Activated CD4-positive, alpha-beta T cell treated with anti-CD3 and anti-CD28 coated beads, Interleukin-2, amount 50 U/mL, for 16 hours (primary cell): ENCODE measurements at regions not wholly inside any gene's neighbourhood (a gene's known extent, or its start where the extent isn't known, plus 50 kb on each side); places are given as distances from the start of the nearest gene placed in this dataset.

Experiments
- DNase-seq: peaks from one replicate; pipeline ENCODE4 v3.0.0-alpha.2; 2020

DNA sequence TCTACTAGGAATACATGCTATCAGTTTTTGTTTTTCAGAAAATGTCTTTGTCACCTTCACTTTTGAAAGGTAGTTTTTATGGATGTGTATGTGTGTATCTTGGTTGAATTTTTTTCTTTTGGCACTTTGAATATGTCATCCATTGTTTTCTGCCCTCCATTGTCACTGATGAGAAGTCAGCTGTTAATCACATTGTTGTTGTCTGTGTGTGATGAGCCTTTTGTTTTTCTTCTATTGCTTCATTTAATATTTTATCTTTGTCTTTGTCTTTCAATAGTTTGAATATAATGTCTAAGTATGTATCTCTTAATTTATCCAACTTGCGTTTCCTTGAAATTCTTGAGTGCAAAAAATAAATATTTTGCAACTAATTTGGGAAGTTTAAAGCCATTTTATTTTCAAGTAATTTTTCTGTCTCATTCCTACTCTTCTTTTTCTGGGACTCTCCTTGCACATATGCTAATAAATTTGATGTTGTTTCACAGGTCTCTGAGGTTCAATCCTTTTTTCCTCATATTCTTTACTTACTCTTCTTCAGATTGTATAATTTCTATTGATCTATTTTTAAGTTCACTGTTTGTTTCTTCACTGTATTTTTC, 546.9 kb upstream of the GHITM start:
- DNase-seq = no peak

DNA sequence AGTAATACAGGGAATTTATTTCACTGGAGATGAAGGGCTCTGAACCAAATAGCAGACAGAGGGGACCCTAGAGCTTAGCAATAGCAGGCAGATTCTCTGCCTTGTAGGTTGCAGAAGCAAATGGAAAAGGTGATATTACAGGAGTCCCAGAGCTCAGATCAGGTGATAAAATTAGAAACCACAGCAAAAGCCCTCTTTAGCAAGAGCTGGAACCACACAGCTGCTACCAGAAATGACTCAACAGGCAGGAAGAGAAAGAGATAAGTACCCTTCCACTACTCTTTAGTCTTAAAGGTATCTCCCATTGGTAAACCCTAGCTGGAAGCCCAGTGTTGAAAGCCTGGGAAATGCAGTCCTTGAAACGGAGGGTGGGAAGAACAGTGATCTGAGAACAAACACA, 535.6 kb upstream of the GHITM start:
- peak; percentile 64 for DNase-seq

DNA sequence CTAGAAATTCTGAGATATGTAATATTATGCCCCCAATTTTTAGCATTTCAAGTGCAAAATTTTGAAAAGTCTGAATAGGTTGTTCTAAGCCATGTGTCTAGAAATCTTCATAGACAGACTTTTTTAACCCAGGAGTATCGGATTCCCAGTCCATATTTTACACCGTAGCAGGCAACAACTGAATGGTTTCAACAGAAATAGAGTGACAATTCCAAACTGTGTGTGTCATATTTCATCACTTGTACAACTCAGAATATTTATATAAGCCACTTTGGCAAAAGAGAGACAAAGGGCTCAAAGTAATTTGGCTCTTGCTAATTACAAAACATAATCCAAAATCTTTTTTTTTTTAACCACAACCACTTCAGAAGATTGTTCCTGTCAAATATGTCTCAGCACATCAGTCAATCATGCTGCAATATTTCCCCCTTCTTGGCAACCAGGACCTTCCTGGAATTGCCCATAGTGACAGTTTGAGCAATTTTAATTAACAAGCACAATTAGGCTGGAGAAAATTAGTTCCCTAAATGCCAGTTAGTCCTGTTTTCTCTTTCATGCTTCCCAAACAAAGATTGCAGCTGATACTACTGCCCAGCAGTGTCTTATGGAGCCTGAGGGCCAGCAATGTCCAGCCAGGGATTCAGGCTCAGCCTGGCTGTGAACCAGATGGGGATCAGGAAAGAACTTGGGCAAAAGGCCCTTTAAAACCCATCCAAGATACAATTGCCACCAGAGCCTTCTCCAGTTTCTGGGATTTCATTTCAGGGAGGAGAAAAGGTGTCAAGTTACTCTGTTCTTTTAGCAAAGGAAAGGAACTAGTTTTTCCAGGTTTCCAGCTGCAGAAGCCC, 533.3 kb upstream of the GHITM start:
- no peak for DNase-seq

DNA sequence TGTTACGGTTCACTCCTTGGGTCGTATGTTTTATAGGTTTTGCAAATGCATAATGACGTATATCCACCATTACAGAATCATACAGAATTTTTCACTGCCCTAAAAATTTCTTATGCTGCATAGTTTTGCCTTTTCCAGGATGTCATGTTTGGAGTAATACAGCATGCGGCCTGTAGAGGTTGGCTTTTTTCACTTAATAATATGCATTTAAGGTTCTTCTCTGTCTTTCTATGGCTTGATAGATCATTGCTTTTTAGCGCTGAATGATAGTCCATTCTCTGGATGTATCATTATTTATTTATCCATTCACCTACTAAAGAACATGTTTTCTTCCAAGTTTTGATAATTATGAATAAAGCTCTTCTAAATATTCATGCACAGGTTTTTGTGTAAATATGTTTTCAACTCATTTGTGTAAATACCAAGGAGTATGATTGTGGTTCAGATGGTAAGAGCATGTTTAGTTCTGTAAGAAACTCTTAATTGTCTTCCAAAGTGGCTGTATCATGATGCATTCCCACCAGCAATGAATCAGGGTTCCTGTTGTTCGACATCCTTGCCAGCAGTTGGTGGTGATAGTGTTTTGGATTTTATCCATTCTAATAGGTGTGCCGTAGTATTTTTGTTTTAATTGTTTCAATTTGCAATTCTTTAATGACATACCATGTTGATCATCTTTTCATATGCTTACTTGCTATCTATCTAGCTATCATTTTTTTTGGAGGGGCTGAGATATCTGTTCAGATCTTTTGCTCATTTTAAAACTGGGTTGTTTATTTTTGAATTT, 531.2 kb upstream of the GHITM start:
- no peak for DNase-seq

DNA sequence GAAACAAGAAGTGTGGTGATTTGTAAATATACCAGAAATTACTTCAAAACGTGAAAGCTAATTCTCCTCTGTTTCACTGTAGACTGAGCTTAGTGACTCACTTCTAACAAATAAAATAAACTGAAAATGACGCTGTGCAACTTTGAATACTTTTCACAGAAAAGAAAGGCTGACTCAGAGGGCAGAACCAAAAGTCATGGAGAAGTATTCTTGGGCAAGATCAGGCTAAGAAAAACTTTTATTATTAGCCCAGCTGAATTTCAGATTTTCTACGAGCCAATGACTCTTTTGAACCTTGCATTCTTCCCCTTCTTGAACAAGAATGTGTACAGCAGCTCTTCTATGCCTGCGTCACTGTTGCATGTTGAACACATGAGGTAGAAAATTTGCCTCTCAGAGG, 527.3 kb upstream of the GHITM start:
- DNase-seq = no peak

DNA sequence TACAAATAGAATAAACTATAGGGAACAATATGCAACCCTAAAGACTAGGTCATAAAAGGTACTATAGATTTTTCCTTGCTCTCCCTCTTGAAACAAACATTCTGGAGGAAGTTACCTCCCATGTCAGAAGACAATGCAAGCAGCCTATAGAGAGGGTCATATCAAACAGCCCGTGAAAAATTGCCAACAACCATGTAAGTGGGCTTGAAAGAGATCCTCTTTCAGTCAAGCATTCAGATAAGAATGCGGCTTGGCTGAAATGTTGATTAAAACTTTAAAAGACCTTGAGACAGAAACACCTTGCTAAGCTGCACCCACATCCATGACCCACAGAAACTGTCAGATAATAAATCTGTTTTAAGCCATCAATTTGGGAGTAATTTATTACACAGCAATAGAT, 526.6 kb upstream of the GHITM start:
- no peak for DNase-seq

DNA sequence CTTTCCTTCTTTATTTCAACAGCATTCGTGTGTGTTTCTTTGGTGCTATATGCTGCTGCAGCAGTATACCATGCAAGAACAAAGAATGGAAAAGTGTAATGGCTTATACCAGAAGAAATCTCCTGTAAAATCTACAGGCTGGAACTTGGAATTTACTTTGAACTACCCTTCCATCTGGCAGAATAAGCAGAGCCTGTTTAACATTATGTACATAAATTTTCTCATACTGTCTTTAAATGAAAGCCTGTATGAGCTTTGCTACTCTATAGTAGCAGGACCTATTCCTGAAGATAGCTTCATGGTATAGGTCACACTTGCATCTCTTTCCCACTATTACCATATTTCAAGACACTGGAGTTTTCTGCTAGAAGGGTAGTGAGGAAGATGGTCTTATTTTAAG, 522.1 kb upstream of the GHITM start:
- DNase-seq = no peak

DNA sequence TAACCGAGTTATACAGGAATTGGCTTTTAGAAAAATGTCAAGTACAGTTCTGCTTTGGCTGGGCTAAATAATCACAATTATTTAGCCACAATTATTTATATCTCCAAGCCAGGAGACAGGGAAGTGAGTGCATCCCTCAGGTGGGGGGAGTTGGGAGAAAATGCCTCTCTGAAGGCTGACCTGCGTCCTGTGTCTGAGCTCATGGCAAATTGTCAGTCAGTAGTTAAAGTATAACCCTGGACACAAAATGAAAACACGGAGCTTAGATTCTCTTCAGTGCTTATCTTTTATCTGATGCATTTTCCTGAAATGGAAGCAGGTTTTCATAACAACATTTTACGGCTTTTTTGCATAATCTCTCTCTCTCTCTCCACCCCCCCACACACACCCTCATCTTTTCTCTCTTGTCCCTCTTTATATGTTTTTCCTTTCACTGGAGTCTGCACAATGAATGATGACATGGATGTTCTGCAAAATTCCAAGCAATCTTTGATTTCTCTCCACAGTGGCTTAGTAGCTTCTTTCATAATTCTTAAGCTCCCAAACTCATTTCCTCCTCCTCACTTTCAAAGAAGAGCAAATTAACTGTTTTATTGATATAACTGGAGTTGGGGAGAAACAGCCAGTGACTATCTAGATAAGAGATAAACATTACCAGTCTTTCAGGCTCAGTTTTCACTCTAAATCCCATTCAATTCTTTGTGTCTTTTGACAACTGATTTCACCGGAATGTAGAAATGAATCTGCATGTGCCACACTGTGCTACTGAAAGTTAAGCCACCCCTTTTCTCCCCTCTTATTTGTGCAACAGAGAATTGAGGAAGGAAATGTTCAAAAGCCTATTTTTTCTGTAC, 521.4 kb upstream of the GHITM start:
- no peak for DNase-seq

DNA sequence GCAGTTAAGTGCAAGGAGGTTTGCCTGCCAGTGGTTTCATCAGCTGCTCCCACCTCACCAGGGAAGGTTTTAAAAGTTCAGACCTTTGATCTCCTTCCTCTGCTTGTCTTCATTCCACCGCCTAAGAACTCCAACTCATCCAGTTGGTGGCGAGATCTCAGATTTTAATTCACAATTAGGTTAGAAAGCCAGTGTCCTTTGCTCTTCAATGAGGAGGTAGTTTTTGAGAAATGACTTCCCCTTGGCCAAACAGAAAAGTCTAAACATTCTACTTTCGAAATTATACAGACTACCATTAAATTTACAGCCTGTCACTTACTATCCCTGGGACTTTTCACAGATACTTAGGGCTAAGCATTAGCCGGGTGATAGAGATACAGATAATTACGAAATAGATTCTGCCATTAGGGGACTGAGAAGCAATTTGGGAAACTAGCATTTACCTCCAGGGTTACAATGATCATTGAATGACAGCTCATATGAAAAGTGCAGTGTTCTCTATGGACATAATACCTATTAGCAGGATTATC, 513.4 kb upstream of the GHITM start:
- DNase-seq = no peak

DNA sequence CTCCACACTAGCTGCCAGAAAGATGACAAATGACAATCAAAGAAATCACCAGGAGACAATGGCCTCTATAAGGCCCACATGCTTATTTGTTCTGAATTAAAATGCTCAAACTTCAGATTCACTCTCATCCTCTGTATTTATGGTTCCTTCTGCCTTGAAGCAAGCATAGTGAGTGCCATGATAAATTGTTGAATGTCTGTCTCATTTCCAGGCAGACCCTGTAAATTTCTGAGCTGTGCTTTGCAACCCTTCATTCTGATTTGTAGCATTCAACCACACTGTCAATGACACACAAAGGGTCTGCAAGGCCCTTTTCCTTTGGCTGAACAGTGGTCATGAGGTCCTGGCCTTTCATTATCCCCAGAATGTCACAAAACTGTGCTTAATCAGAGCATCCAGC, 506.6 kb upstream of the GHITM start:
- DNase-seq = no peak

DNA sequence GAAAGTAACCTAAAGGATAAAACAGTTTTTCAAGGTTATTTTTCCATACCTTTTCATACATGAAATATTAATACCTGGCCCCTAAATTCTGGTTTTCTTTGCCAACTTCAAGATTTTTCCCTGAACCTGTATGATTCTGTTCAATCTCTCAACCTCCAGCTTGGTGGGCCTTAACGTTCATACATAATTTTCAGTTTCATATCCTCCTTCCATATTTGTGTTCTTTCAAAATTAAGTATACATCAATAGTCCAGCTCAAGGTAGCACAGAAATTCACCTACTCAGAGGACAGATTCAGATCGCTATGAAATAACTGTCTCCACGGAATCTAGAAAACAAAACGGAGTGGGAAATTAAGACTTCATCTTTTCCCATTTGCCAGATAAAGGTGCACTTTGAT, 505.8 kb upstream of the GHITM start:
- DNase-seq = no peak

DNA sequence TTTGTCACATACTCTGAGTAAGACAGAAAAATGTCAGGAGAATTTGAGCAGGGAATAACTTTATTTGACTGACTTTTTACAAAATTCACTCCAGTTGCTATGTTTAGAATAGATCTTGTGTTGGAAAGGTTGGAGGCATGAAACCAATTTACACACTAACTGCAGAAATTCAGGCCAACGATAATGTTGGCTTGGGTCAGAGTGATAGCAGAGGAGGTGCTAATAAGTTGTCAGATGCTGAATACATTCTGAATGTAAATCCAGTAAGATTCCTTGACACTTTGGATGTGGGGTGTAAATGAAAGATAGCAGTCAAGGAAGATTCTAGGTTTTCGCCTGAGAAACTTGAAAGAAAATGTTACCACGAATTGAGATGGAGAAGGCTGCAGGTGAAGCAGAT, 502.5 kb upstream of the GHITM start:
- no peak for DNase-seq

DNA sequence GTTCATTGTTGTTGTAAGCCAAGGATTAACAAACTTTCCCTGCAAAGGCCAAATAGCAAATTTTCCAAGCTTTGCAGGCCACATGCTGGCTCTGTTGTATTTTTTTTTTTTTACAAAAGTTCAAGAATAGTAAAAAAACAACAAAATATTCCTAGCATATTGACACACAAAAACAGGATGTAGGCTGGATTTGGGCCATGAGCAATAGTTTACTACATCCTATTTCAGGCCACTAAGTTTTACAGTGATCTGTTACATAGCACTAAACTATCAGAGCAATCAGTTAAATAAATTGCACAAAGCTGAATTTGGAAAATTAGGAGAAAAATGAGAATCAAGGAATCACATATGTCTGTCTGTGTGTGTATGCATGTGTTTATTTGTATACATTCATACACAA, 491.8 kb upstream of the GHITM start:
- no peak for DNase-seq

DNA sequence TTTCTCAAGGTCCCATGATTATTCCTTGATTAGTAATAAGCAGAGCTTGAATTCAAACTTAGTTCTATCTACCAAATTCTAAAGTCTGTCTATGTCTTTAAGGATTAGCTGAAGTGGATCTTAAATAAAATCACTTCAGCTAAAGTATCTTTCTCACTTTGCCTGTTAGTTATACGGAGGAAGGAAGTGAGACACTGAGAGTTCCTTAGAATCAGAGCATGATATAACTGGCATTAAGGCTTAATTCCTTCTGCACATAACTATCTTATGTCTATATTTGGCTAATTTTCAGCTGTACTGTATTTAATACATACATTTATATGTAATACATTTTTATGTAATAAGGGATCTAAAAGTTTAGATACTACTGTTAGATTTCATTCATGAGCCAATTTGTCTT, 491.1 kb upstream of the GHITM start:
- DNase-seq = no peak

DNA sequence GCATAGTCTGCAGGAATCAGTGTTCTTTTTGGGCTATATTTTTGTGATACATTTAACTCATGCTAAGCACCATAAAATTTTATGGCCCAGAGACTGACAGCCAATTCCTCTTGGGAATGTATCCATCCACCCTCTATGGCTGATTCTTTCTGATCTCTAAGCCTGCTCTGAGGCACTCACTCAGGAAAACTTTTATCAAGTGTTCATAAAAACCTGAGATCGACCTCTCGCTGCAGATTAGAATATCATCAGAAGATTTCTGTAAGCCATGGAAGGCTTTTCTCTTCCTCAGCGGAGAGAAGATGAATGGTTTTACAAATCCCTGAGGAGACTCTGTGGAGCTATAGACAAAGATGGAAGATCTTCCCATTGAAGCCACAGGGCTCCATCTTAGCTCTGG, 489.8 kb upstream of the GHITM start:
- no peak for DNase-seq

DNA sequence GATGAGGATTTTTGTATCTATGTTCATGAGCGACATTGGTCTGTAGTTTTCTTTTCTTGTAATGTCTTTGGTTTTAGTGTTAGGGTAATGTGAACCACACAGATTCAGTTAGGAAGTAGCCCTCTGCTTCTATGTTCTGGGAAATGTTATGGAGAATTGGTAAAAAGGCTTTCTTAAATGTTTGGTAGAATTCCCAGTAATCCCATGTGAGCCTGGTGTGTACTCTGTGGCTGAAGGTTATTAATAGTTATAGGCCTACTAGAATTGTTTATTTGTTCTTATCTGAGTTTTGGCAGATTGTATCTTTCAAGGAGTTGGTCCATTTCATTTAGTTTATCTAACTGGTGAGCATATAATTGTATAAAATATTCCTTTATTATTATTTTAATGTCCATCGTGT, 484.6 kb upstream of the GHITM start:
- no peak for DNase-seq

DNA sequence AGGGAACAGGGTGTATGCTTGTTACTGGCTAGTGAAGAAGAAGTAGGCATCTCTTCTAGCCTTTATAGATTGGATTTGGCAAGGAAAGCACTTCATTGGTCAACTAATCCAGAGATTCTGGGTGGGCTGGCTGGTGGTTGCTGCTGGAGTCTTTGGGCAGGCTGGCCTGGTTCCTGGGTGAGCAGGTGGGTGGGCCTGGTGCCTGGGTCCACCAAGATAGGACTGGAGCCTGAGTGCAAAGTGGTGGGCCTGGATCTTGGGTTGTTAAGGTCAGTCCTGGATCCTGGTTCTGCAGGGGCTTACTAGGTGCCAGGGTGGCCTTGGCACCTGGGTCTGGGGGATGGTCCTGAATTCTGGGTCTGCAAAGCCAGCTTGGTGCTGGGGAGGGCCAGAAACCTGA, 482.4 kb upstream of the GHITM start:
- DNase-seq = no peak

DNA sequence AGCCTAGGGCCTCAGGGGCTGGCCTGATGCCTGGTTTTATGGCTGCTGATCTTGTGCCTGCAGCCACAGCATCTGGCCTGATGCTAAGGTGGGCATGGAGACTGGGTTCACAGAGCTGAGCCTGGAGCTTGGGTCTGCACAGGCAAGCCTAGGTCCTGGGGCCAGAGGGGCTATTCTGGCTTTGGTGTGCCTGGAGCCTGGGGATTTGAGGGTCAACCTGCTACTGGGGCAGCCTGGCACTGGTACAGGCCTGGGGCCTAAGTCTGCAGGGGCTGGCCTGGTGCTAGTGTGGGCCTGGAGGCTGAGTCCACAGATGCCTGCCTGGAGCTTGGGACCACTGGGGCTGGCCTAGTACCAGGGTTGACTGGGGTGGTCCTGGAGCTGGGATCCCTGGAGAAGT, 481.8 kb upstream of the GHITM start:
- DNase-seq = no peak

DNA sequence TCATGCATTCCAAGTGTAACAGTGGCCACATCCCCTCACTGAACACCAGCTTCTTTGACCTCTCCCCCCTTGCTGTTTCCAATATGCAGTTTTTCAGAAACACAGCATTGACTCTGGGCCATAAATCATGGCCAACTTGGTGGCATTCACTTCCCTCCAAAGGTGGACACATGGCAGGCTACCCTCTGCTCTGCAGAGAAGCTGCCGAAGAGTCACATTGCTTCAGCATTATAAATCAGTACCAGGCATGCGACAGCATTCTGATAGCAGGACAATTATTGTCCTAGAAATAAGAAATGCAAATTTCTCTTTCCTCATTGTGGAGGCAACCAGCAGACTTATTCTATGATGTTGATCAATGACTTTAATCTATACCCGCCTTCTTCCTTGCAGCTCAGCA, 475.4 kb upstream of the GHITM start:
- no peak for DNase-seq

DNA sequence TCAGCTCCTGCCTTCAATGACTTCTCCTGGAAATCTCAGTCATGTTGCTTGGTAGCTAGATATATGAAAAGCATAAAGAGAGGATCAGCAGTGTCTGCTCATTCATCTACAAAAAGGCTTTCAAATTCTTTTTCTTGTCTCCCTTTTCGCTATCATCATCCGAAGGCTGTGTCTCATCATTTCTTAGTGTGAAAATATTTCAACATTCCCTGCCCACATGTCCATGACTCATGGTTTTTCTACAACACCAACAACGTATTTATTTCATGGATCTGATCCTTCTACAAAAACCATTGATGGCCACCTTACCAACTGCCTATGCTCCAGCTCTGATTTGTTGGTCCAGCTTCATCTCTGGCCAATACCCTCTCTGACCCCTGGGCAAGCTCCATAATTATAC, 472.5 kb upstream of the GHITM start:
- no peak for DNase-seq

DNA sequence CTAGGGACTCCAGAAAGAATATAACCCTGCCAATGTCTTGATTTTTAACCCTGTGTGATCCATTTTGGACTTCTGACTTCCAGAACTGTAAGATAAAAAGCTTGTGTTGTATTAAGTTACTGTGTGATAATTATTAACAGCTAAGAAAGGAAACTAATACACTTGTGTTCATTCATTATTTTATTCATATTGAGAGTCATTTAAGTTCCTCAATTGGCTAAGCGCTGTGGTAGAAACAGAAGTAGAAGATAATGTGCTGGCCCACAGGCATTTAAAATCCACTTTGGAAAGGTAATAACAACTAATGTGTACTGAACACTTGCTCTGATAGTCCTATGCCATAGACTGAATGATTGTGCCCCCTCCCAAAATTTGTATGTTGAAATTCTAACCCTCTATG, 471.7 kb upstream of the GHITM start:
- no peak for DNase-seq

DNA sequence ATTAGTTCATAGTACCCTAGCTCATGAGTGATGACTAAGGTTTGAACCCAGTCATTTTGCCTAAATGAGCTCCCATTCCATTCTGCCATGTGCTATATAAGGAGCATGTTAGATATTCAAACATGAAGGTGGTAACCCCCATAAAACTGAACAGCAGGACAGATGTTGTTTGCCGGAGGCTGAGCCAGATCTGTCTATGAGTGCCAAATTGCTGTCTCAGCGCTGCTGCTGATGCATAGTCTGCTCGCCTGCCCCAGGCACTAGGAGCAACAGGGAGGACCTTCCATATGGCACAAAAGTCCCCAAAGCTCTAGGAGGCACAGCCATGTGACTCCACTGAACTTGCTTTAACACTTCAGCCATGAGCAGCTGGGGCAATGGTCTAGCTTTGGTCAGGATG, 466.0 kb upstream of the GHITM start:
- DNase-seq = no peak

DNA sequence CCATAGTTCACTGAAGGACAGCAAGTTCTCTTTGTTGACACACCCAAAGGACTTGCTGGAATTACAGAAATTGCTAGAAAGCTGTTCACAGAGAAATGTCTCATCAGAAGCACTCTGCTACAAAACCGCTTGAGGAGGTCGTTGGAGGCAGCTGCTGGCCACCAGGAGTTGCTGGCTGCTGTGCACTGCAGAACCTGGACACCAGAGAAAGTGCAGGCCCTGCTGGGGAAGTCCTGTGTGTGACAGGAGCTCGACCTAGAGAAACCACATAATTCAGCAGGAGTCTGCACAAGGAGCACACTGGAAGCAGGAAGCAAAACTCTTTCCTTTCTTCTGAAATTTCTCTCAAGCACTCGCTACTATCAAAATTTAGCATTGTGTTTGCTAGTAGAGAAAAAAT, 461.5 kb upstream of the GHITM start:
- DNase-seq = peak; percentile 13
